Loucy (cell line): ENCODE measurements at regions not wholly inside any gene's neighbourhood (a gene's known extent, or its start where the extent isn't known, plus 50 kb on each side); places are given as distances from the start of the nearest gene placed in this dataset.

Source experiments
- CTCF ChIP-seq: fragments of 200-600 bp; sonication (generic); conservative IDR thresholded peaks from 2 replicates; pipeline ENCODE4 v1.5.1; 2014; ENCODE audit warnings: mild to moderate bottlenecking, antibody characterized with exemption, low read length
- EZH2phosphoT487 ChIP-seq: fragments of 200-600 bp; IDR thresholded peaks from 2 replicates; pipeline ENCODE4 v1.6.1; 2018; ENCODE audit warnings: antibody characterized with exemption, mild to moderate bottlenecking, moderate library complexity, borderline replicate concordance

GRCh38 chr14:87205811-87206210, 787.2 kb downstream of the GALC start:
- TF ChIP-seq CTCF (no peak), EZH2phosphoT487 (no peak)
